H7 (cell line): ENCODE measurements at regions not wholly inside any gene's neighbourhood (a gene's known extent, or its start where the extent isn't known, plus 50 kb on each side); places are given as distances from the start of the nearest gene placed in this dataset.
"Not testable (repeated sequence)": the region's sequence is repeated elsewhere in the genome, so short reads cannot be mapped to it uniquely, and the experiment has no call there.

ENCODE experiments used
- DNase-seq: peaks from one replicate; pipeline ENCODE4 v3.0.0; 2012
- H3K27me3 ChIP-seq: 2 replicates; pipeline ENCODE4 v1.6.0; 2011; ENCODE audit warnings: mild to moderate bottlenecking, low read length; ENCODE audit not compliant: control insufficient read depth, insufficient read depth
- H3K36me3 ChIP-seq: replicated peaks from 2 replicates; pipeline ENCODE4 v1.5.1; 2011; ENCODE audit warnings: low read length; ENCODE audit not compliant: control insufficient read depth, insufficient read depth
- H3K4me3 ChIP-seq: 2 replicates; pipeline ENCODE4 v1.5.1; 2011; ENCODE audit warnings: low read depth, mild to moderate bottlenecking, control low read depth, low read length, moderate library complexity; ENCODE audit not compliant: insufficient read depth

- H3K27me3 ChIP-seq = no peaks in the 10 kb centered on the region
- no peaks in the 10 kb centered on the region for H3K36me3 ChIP-seq
- DNase-seq = no peak
- no peak overlapping the region for H3K4me3 ChIP-seq
Observed at GRCh38 chr4:75422998-75423397, 91.2 kb downstream of the RCHY1 start.

- Histone ChIP-seq H3K36me3 (no peaks in the 10 kb centered on the region), H3K27me3 (no peaks in the 10 kb centered on the region), H3K4me3 (no peak overlapping the region)
- DNase-seq = no peak
Observed at GRCh38 chr4:75412746-75413145, 101.5 kb downstream of the RCHY1 start.

- no peaks in the 10 kb centered on the region; the same call in 1 of the 2 replicates for H3K27me3 ChIP-seq
- no peaks in the 10 kb centered on the region for H3K36me3 ChIP-seq
- no peak overlapping the region for H3K4me3 ChIP-seq
- no peak for DNase-seq
Observed at GRCh38 chr4:75398501-75398900, 115.7 kb downstream of the RCHY1 start.

GRCh38 chr4:75391489-75392166, 122.6 kb downstream of the RCHY1 start:
- peak; percentile 12 for DNase-seq
- Histone ChIP-seq H3K4me3 (no peak overlapping the region), H3K27me3 (no peaks in the 10 kb centered on the region; the same call in 1 of the 2 replicates), H3K36me3 (no peaks in the 10 kb centered on the region)

GRCh38 chr4:75386426-75386825, 127.8 kb downstream of the RCHY1 start:
- not testable (repeated sequence) for DNase-seq, H3K4me3 ChIP-seq, H3K27me3 ChIP-seq, H3K36me3 ChIP-seq

DNA sequence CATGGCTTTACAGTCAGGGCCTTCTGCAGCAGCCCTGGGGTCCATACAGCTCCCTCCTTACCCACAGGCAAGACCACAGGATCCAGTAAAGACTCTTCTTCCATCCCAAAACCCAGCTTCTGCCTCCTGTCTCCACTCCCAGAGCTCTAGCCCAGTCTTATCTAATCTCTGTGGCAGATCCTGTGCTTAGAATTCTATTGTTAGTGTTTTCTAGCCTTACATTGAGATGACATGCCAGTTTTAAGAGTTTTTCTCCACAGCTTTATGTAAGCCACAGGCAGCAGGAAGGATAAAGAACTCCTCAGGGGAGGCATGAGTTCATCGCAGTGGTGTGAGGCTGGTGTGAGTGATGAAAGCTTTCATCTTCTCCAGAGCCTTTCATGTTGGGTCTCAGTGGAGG, 129.1 kb downstream of the RCHY1 start:
- Histone ChIP-seq H3K27me3 (no peaks in the 10 kb centered on the region), H3K4me3 (no peak overlapping the region), H3K36me3 (no peaks in the 10 kb centered on the region)
- no peak for DNase-seq

DNA sequence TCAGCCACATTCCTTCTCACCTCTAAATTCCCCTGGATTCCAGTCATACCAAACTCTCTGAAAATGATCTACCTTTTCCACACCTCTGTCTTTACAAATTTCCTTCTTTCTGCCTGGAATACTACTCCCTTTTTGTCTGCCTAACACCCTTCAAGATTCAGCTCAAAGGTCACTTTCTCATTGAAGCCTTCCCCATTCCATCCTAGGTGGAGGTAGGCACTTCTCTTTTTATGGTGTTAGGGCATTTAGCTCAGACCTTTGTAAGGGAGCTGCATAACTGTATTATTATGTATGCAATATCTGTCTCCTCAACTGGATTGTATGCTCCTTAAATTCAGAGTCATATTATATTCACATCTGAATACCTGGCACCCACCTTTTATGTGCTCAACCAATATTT, 137.7 kb downstream of the RCHY1 start:
- H3K36me3 ChIP-seq = no peaks in the 10 kb centered on the region
- no peaks in the 10 kb centered on the region for H3K27me3 ChIP-seq
- DNase-seq = no peak
- no peak overlapping the region for H3K4me3 ChIP-seq

DNA sequence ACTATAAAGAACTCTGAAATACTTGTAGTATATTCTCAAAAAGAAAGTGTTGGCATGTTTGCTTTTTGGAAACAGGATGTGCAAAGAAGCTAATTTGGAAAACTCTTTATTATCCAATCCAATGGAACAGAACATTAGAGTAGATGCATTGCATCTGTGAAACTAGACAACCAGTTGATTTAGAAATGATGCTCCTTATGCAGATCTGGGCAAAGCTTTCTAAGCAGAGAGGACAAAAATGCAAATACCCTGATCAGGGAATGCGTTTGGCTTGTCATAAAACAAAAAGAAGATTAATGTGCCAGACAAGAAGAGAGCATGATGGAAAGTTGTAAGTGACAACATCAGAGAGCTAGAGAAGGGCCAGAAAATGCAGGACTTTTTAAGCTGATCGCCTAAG, 142.3 kb downstream of the RCHY1 start:
- no peaks in the 10 kb centered on the region for H3K27me3 ChIP-seq

DNA sequence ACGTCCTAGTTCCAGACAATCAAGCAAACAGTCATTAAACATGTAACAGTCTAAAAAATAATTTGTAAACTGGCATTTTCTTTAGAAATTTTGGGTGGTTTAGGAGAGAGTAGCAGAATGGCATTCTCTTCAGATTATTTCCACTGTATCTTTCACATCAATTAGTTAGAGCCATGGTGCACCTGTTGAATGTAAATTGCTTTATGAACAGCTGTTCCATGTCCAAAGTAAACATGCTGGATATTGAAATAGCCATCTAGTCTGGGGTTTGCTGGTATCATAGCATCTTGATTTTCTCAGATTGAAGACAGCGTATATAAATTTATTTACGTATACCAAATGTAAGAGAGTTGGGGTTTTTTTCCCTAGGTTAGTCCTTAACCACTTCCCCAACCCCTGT, 143.6 kb downstream of the RCHY1 start:
- Histone ChIP-seq H3K36me3 (no peaks in the 10 kb centered on the region), H3K4me3 (no peak overlapping the region), H3K27me3 (no peaks in the 10 kb centered on the region)
- no peak for DNase-seq

More for the DNA sequence above, 142.3 kb downstream of the RCHY1 start:
- H3K4me3 ChIP-seq = no peak overlapping the region
- no peaks in the 10 kb centered on the region for H3K36me3 ChIP-seq
- no peak for DNase-seq

DNA sequence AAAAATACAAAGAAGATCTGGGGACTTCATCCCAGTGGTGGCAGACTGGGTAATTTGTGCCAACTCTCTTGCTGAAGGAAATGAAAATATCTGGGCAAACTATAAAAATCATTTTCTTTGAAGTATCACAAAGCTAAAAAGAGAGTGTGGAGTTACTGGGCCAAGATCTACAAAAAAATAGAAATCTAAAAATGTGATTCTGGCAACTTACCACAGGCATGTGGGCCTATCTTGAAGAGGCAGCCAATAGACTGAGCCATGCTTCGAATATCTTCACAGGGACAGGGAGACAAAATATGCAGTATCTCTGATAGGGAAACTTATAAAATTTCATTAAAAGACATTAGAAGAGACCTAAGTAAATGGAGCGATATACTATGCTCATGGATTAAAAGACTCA, 168.8 kb downstream of the RCHY1 start:
- no peak overlapping the region for H3K4me3 ChIP-seq
- no peaks in the 10 kb centered on the region for H3K36me3 ChIP-seq
- H3K27me3 ChIP-seq = no peaks in the 10 kb centered on the region
- DNase-seq = no peak

GRCh38 chr4:75344915-75345314, 169.3 kb downstream of the RCHY1 start:
- DNase-seq = no peak
- Histone ChIP-seq H3K27me3 (no peaks in the 10 kb centered on the region), H3K4me3 (no peak overlapping the region), H3K36me3 (no peaks in the 10 kb centered on the region)

- H3K36me3 ChIP-seq = no peaks in the 10 kb centered on the region
- no peaks in the 10 kb centered on the region for H3K27me3 ChIP-seq
- DNase-seq = no peak
- no peak overlapping the region for H3K4me3 ChIP-seq
Observed at GRCh38 chr4:75343333-75343732, 170.9 kb downstream of the RCHY1 start.

DNA sequence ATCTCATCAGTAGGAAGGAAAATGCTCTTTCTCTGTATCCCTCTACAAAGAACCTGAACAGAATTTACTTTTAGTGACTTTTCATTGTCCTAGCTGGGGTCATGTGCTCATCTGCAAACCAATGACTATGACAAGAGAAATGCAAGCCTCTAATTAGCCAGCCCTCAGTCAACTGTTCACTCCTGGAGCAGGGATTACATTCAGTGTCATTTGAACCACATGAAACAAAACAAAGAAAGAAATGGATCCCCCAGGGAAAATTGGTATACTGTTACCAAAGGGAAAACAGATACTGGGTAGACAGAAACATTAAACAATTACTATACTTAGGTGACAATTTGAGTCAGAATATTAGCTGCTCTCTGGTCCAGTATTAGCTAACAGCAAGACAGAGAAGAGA, 173.6 kb downstream of the RCHY1 start:
- DNase-seq = no peak
- Histone ChIP-seq H3K36me3 (no peaks in the 10 kb centered on the region), H3K4me3 (no peak overlapping the region), H3K27me3 (no peaks in the 10 kb centered on the region)

DNA sequence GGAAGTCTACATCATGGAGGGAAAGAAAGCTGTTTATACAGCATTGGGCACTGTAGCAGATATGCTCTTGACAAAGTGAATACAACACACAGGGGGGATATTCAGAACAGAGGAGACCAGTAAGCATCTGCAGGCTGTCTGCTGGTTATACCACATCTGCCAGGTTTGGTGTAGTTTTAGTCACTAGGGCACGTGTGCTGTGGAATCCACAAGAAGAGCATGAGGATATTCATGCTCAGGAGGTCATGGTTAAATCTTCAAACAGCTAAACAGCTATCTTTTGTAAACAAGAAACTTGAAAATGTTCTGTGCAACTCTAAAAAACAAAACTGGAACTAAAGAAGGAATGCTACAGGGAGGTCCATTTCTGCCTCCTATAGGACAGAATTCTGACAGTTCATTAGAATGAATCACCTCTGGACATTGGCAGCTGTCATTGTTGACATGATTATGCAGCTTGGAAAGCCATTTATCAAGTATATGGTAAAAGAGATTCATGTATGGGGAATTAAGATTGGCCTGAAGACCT, 175.8 kb downstream of the RCHY1 start:
- H3K36me3 ChIP-seq = no peaks in the 10 kb centered on the region
- no peak for DNase-seq
- H3K4me3 ChIP-seq = no peak overlapping the region
- H3K27me3 ChIP-seq = no peaks in the 10 kb centered on the region

DNA sequence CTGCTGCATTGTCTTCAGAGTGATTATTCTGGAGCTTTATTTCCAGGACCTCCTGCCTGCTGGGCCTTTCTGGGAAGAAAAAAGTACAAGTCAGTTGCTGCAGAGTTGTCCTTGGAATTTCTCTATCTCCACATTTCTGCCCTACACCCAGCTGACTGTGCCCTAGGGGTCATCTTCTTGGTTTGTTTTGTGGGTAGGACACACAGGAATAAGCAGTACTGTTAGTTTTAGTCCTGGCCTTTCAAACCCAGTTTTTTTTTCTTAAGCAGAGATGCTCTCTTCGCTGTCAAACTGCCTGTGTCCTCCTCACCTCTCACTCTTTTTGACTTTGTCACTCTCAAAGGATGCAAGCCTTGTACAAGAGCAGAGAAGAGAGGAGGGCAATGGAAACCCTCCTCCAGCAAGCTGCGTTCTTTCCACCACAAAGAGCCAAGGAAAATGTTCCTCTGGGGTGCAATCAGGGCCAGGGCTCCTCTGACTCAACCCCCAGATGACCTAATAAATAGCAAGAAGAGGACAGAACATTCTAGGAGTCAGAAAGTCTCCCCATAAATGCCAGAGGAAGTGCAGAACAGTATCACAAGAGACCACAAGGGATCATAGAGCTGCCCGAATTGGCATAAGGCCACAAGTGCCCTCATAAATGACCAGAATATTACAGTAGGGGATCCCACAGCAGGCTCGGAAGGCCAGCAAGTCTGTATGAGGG, 186.2 kb downstream of the RCHY1 start:
- Histone ChIP-seq H3K36me3 (no peaks in the 10 kb centered on the region), H3K4me3 (no peak overlapping the region), H3K27me3 (no peaks in the 10 kb centered on the region)
- DNase-seq = no peak
